ENCODE measurements at regions not wholly inside any gene's neighbourhood (a gene's known extent, or its start where the extent isn't known, plus 50 kb on each side); places are given as distances from the start of the nearest gene placed in this dataset.

DNA sequence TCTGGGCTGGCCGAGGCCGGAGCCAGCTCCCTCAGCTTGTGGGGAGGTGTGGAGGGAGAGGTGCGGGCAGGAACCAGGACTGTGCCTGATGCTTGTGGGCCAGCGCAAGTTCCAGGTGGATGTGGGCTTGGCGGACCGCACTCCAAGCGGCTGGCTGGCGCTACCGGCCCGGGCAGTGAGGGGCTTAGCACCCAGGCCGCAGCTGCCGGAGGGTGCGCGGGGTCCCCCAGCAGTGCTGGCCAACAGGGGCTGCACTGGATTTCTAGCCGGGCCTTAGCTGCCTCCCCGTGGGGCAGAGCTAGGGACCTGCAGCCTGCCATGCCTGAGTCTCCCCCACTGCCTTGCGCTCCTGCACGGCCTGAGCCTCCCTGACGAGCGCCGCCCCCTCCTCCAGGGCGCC is 242.8 kb downstream of the CCSER2 start:
- ATAC-seq (ENCODE audit: low FRiP score) (no peak), DNase-seq (ENCODE audit: low spot score) (no peak)
- TF ChIP-seq, protein P1, sequence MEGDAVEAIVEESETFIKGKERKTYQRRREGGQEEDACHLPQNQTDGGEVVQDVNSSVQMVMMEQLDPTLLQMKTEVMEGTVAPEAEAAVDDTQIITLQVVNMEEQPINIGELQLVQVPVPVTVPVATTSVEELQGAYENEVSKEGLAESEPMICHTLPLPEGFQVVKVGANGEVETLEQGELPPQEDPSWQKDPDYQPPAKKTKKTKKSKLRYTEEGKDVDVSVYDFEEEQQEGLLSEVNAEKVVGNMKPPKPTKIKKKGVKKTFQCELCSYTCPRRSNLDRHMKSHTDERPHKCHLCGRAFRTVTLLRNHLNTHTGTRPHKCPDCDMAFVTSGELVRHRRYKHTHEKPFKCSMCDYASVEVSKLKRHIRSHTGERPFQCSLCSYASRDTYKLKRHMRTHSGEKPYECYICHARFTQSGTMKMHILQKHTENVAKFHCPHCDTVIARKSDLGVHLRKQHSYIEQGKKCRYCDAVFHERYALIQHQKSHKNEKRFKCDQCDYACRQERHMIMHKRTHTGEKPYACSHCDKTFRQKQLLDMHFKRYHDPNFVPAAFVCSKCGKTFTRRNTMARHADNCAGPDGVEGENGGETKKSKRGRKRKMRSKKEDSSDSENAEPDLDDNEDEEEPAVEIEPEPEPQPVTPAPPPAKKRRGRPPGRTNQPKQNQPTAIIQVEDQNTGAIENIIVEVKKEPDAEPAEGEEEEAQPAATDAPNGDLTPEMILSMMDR (IDR thresholded peaks at IDR 0.05) = no peak

DNA sequence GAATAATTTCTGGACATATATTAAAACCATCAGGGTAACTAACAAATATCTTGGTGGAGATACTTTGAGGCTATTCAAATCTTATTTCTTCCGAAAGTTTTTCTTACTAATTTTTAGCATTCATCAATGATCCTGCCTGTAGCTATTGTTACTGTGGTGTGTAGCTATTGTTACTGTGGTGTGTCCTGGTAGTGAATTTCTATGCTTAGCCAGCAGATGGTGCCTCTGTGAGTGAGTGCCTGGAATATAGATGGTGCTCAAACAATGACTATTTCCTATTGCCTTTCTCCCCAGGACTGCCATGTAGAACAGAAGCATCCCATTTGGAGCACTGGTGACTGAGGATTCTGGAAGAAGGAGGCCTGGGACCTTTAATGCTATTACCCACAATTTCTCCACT is 245.7 kb downstream of the CCSER2 start:
- DNase-seq (ENCODE audit: low spot score) = no peak
- no peak for ATAC-seq (ENCODE audit: low FRiP score)
- TF ChIP-seq, protein P1 (IDR thresholded peaks at IDR 0.05) = no peak

DNA sequence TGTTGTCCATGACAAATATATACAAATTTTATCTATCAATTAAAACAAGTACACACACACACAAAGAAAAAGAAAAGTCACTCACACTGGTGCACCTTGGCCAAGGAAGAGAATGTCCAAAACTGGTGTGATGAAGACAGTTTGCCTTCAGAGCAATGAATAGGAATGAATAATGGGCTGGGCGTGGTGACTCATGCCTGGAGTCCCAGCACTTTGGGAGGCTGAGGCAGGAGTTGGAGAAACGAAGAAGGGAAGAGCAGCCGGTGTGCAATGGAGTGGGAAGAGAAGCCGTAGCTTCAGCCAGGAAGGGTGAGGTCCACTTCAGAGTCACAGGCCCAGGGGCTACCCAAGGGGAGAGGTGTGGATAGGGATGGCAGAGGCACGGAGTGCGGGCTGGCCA is 253.6 kb downstream of the CCSER2 start:
- DNase-seq (ENCODE audit: low spot score) = no peak
- ATAC-seq (ENCODE audit: low FRiP score) = no peak
- TF ChIP-seq, protein P1 (IDR thresholded peaks at IDR 0.05) = no peak

DNA sequence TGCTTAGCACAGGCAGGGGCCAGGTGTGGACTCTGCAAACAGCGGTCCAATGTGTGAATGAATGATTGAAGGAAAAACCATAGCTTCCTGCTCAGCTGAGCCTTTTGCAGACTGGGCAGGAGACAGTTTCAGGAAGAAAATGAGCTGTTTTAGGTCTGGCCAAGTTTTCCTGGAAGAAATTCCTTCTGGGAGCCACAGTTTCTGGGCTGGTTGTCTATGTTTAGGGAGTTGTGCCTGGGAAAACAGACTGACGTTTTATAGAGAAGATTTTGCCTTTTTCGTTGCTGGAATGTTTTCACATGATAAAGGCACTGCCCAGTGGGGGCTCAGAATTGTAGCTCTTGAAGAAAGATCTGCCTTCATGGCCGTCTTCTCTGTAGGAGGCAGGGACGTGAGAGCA is 255.1 kb downstream of the CCSER2 start:
- TF ChIP-seq, protein P1 (IDR thresholded peaks at IDR 0.05) = no peak
- DNase-seq (ENCODE audit: low spot score) (no peak), ATAC-seq (ENCODE audit: low FRiP score) (no peak)

DNA sequence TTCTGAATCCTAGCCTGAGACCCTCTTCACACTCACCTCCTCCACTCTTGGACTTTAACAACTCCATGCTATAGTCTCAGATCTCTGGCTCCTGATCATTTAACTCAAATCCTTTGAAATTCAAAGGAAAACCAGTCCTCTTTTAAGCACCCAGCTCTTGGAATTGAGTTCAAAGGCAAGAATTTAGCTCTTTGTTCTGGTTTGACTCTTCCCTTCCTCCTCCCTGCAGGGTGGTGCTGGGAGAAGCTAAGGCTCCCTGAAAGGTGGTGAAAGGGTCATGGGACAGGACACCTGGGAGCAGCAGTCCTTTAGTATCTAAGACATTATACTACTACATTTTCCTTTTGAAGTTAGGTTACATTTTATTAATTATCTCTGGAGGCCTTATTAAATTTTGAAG is 259.4 kb downstream of the CCSER2 start:
- TF ChIP-seq, protein P1 (IDR thresholded peaks at IDR 0.05) = no peak
- DNase-seq (ENCODE audit: low spot score) (no peak), ATAC-seq (ENCODE audit: low FRiP score) (no peak)

DNA sequence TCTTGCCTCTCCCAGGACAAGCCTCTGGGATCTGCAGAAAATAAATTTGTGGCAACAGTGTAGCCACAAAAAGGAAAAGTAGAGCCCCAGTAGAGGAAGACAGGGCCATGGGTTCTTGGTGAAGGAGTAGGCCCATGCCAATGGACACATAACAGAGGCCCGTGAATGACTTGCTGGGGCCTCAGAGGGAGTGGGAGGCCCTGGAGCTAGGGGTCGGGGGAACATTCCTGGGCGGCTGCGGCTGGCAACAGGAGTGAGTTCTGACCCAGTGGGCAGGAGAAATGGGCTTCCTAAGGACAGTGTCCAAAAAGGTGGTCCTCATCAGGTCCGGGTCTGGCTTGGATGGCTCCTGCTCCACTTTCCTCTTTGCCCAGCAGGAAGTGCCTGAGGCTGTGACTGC is 260.0 kb downstream of the CCSER2 start:
- TF ChIP-seq, protein P1 (IDR thresholded peaks at IDR 0.05) = no peak
- no peak for ATAC-seq (ENCODE audit: low FRiP score)

DNA sequence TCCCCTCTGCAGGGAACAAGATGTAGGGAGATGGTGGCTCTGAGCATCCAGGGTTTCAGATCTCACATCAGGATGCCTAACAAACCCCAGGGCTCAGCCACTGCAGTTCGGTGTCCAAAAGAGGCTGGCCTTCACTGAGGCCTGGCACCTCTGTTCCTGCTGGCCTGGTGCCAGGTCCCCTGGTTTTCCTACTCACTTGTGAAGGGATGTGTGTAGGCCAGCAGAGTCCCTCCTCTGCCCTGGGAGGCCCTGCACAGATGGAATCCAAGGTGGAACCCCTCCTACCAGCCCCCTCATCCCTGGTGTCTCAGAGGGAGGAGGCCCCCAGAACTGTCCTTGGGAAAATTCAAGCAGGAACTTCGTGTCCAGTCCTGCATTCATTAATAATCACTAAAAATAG is 260.6 kb downstream of the CCSER2 start:
- TF ChIP-seq, protein P1 (IDR thresholded peaks at IDR 0.05) = no peak
- ATAC-seq (ENCODE audit: low FRiP score) (no peak), DNase-seq (ENCODE audit: low spot score) (no peak)

More for the DNA sequence above, 260.0 kb downstream of the CCSER2 start:
- no peak for DNase-seq (ENCODE audit: low spot score)
